Head of caudate nucleus (tissue), 42 donors: ENCODE measurements at regions not wholly inside any gene's neighbourhood (a gene's known extent, or its start where the extent isn't known, plus 50 kb on each side); places are given as distances from the start of the nearest gene placed in this dataset.

ENCODE experiments used
- DNase-seq, 42 donors: peaks; one replicate each; pipeline versions ENCODE4 v3.0.0 to v3.0.0-alpha.2; 2020 to 2021; ENCODE audit warnings: mixed read lengths in 7 of 42
- intact Hi-C: fragments of 100-400 bp; cut with DNase I; formaldehyde crosslinking; loops from one replicate; pipeline ENCODE4 v1.15.0; 2022

GRCh38 chr4:137707626-137708025 lies 175.3 kb upstream of the PCDH18 start:
- no peak for DNase-seq
- intact Hi-C loops: no loop called here

GRCh38 chr4:137707102-137707620 lies 174.9 kb upstream of the PCDH18 start:
- intact Hi-C loops: no loop called here
- no peak for DNase-seq

GRCh38 chr4:137705171-137705783 lies 173.0 kb upstream of the PCDH18 start:
- intact Hi-C loops: no loop called here

GRCh38 chr4:137703195-137703594 lies 170.9 kb upstream of the PCDH18 start:
- intact Hi-C loops: no loop called here
- DNase-seq: no peak

More at GRCh38 chr4:137705171-137705783, 173.0 kb upstream of the PCDH18 start:
- DNase-seq: peak in 1 of 42 donors; percentile 13

GRCh38 chr4:137702512-137702911 lies 170.2 kb upstream of the PCDH18 start:
- DNase-seq: no peak
- intact Hi-C loops: no loop called here

GRCh38 chr4:137701401-137701800 lies 169.1 kb upstream of the PCDH18 start:
- no peak for DNase-seq
- intact Hi-C loops: no loop called here

GRCh38 chr4:137700751-137701150 lies 168.5 kb upstream of the PCDH18 start:
- peak in 17 of 42 donors; percentile 6 to 74 (median 22) for DNase-seq
- intact Hi-C loops: no loop called here

- intact Hi-C loops: no loop called here
- no peak for DNase-seq
Observed at GRCh38 chr4:137700072-137700471, 167.8 kb upstream of the PCDH18 start.

GRCh38 chr4:137694138-137694537 lies 161.8 kb upstream of the PCDH18 start:
- intact Hi-C loops: no loop called here

GRCh38 chr4:137693641-137694040 lies 161.3 kb upstream of the PCDH18 start:
- DNase-seq: no peak
- intact Hi-C loops: no loop called here

More at GRCh38 chr4:137694138-137694537, 161.8 kb upstream of the PCDH18 start:
- DNase-seq: no peak

- DNase-seq: no peak
- intact Hi-C loops: no loop called here
Observed at GRCh38 chr4:137692205-137692604, 159.9 kb upstream of the PCDH18 start.

- intact Hi-C loops: no loop called here
- no peak for DNase-seq
Observed at GRCh38 chr4:137688651-137689050, 156.4 kb upstream of the PCDH18 start.

GRCh38 chr4:137685357-137685756 lies 153.1 kb upstream of the PCDH18 start:
- no peak for DNase-seq
- intact Hi-C loops: no loop called here

GRCh38 chr4:137681081-137681480 lies 148.8 kb upstream of the PCDH18 start:
- intact Hi-C loops: no loop called here
- DNase-seq: no peak

- DNase-seq: no peak
- intact Hi-C loops: no loop called here
Observed at GRCh38 chr4:137678796-137679195, 146.5 kb upstream of the PCDH18 start.

GRCh38 chr4:137677863-137678262 lies 145.6 kb upstream of the PCDH18 start:
- intact Hi-C loops: no loop called here
- DNase-seq: no peak

- no peak for DNase-seq
- intact Hi-C loops: no loop called here
Observed at GRCh38 chr4:137676357-137676998, 144.2 kb upstream of the PCDH18 start.

GRCh38 chr4:137674066-137674465 lies 141.8 kb upstream of the PCDH18 start:
- DNase-seq: no peak
- intact Hi-C loops: no loop called here

GRCh38 chr4:137668885-137669545 lies 136.7 kb upstream of the PCDH18 start:
- intact Hi-C loops: no loop called here
- DNase-seq: no peak

- DNase-seq: no peak
- intact Hi-C loops: no loop called here
Observed at GRCh38 chr4:137664416-137664815, 132.1 kb upstream of the PCDH18 start.
